ENCODE measurements at regions not wholly inside any gene's neighbourhood (a gene's known extent, or its start where the extent isn't known, plus 50 kb on each side); places are given as distances from the start of the nearest gene placed in this dataset.

- Histone ChIP-seq H3K4me3 (ENCODE audit: control insufficient read depth in 2 of 3, extremely low read depth in 1 of 3, insufficient read depth in 2 of 3, low read depth in 1 of 3, low read length in 3 of 3) (no peak overlapping the region), H3K36me3 (ENCODE audit: control insufficient read depth in 2 of 2, extremely low read depth in 1 of 2, insufficient read depth in 2 of 2, low read length in 2 of 2) (peaks cover 0 to 4% of the 10 kb centered on the region in 2 experiments), H2AFZ (ENCODE audit: control insufficient read depth, low read length) (no peak overlapping the region), H3K9me1 (ENCODE audit: control insufficient read depth, extremely low read depth, insufficient read depth, low read length) (no peaks in the 10 kb centered on the region), H4K20me1 (ENCODE audit: control insufficient read depth, extremely low read depth, insufficient read depth, low read length) (no peaks in the 10 kb centered on the region), H3K79me2 (ENCODE audit: control insufficient read depth, insufficient read depth, low read length) (no peaks in the 10 kb centered on the region), H3K9me3 (ENCODE audit: control insufficient read depth, low read depth, low read length) (no peaks in the 10 kb centered on the region), H3K27ac (ENCODE audit: control insufficient read depth, insufficient read depth, low read length) (no peak overlapping the region), H3K9ac (ENCODE audit: control insufficient read depth, extremely low read depth, insufficient read depth, low read length) (no peak overlapping the region), H3K4me1 (ENCODE audit: control insufficient read depth, extremely low read depth, insufficient read depth, low read length) (no peaks in the 10 kb centered on the region), H3K4me2 (ENCODE audit: control insufficient read depth, extremely low read depth, insufficient read depth, low read depth, low read length) (no peak overlapping the region), H3K27me3 (ENCODE audit: control insufficient read depth, extremely low read depth, insufficient read depth, low read length) (no peaks in the 10 kb centered on the region)
- dilution Hi-C loops (cut with MboI; ENCODE audit: extremely low pct_ligation_motif_present, low sequenced_read_pairs), result no loop called here
- FAIRE-seq, result no peak
- no peak for DNase-seq (ENCODE audit: low read depth, low spot score)
- TF ChIP-seq EZH2 (IDR thresholded peaks at IDR 0.05; ENCODE audit: low read length) (no peak), CTCF (optimal IDR thresholded peaks at IDR 0.05 in 1 of 3, IDR thresholded peaks at IDR 0.05 in 1 of 3, conservative IDR thresholded peaks at IDR 0.05 in 1 of 3; ENCODE audit: extremely low read depth in 1 of 3, insufficient read depth in 2 of 3, low read length in 3 of 3) (no peak)
Observed at GRCh38 chr14:95439881-95440280, 76.6 kb downstream of the SYNE3 start.

- no peaks in the 10 kb centered on the region for H3K4me1 ChIP-seq (ENCODE audit: control insufficient read depth, extremely low read depth, insufficient read depth, low read length)
- DNase-seq (ENCODE audit: low read depth, low spot score) (no peak), FAIRE-seq (no peak)
- dilution Hi-C loops (cut with MboI; ENCODE audit: extremely low pct_ligation_motif_present, low sequenced_read_pairs), result no loop called here
- no peaks in the 10 kb centered on the region for H3K27me3 ChIP-seq (ENCODE audit: control insufficient read depth, extremely low read depth, insufficient read depth, low read length)
- H4K20me1 ChIP-seq (ENCODE audit: control insufficient read depth, extremely low read depth, insufficient read depth, low read length), result no peaks in the 10 kb centered on the region
- no peaks in the 10 kb centered on the region for H3K79me2 ChIP-seq (ENCODE audit: control insufficient read depth, insufficient read depth, low read length)
- no peak overlapping the region for H3K4me3 ChIP-seq (ENCODE audit: control insufficient read depth in 2 of 3, extremely low read depth in 1 of 3, insufficient read depth in 2 of 3, low read depth in 1 of 3, low read length in 3 of 3)
- no peak overlapping the region for H3K9ac ChIP-seq (ENCODE audit: control insufficient read depth, extremely low read depth, insufficient read depth, low read length)
- H3K36me3 ChIP-seq (ENCODE audit: control insufficient read depth in 2 of 2, extremely low read depth in 1 of 2, insufficient read depth in 2 of 2, low read length in 2 of 2), result peaks cover 0 to 4% of the 10 kb centered on the region in 2 experiments
- no peak for TF ChIP-seq EZH2 (IDR thresholded peaks at IDR 0.05; ENCODE audit: low read length)
- TF ChIP-seq CTCF (optimal IDR thresholded peaks at IDR 0.05 in 1 of 3, IDR thresholded peaks at IDR 0.05 in 1 of 3, conservative IDR thresholded peaks at IDR 0.05 in 1 of 3; ENCODE audit: extremely low read depth in 1 of 3, insufficient read depth in 2 of 3, low read length in 3 of 3), result no peak
- H2AFZ ChIP-seq (ENCODE audit: control insufficient read depth, low read length), result no peak overlapping the region
- no peak overlapping the region for H3K4me2 ChIP-seq (ENCODE audit: control insufficient read depth, extremely low read depth, insufficient read depth, low read depth, low read length)
- H3K27ac ChIP-seq (ENCODE audit: control insufficient read depth, insufficient read depth, low read length), result no peak overlapping the region
- no peaks in the 10 kb centered on the region for H3K9me3 ChIP-seq (ENCODE audit: control insufficient read depth, low read depth, low read length)
- no peaks in the 10 kb centered on the region for H3K9me1 ChIP-seq (ENCODE audit: control insufficient read depth, extremely low read depth, insufficient read depth, low read length)
Observed at GRCh38 chr14:95437715-95438114, 78.7 kb downstream of the SYNE3 start.

Data from keratinocyte (primary cell).